GM21825 (cell line): ENCODE measurements at regions not wholly inside any gene's neighbourhood (a gene's known extent, or its start where the extent isn't known, plus 50 kb on each side); places are given as distances from the start of the nearest gene placed in this dataset.

Experiments
- ATAC-seq: cut with Tn5 transposase; IDR thresholded peaks from one replicate; pipeline ENCODE4 v1.9.1; 2021; ENCODE audit warnings: mild to moderate bottlenecking, moderate library complexity; ENCODE audit not compliant: unreplicated experiment

DNA sequence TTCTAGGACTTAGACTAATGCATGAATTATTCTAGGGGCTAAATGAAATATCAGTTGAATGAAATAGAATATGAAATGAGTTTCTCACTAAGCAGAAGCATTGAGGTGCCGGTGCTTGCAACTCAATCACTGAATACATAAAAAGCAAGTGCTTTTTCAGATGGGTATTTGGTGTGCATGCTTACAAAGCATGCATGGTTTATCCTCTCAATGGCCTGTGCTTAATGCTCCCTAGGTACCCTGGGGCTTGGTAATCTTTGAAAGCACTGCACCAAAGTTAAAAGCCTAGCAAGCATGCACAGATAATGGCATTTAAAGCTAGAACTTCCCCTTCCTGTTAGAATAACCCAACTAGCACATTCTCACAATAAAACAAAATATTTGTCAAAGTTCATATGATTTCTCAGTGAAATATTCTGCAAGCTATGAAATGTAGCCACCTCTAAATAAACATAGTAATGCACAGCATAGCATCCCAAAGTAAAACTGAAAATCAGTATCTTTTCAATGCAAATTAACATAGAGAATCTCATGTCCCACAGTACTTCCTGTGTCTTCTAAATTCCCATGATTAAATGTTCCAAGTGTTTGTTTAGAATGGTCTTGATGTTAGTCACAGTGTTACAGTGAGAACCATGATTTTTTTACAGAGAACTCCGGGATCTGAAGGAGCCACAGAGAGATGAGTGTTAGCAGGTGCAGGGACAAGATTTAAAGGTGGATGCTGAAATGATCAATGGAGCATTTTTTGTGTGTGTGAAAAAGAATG lies 143.4 kb upstream of the CDH6 start:
- no peak for ATAC-seq

DNA sequence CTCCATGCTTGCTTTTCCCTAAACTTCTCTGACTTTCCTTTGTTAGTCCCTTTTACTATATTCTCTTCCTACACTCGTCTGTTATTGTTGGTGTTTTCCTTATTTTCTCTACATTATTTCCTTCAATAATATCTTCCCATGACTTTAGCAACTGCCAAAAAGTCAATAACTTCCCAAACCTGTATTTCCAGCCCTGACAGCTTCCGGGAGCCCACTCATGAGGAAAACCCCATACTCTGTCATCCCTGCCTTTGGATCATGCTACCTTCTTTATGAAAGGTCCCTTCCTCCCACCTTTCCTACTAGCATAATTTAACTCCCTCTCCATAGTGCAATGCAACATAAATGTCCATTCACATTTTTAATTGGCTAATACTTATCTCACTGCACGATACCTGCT lies 144.0 kb upstream of the CDH6 start:
- ATAC-seq, result no peak

- ATAC-seq, result no peak
These were observed 144.9 kb upstream of the CDH6 start for GRCh38 chr5:31048282-31049270.

DNA sequence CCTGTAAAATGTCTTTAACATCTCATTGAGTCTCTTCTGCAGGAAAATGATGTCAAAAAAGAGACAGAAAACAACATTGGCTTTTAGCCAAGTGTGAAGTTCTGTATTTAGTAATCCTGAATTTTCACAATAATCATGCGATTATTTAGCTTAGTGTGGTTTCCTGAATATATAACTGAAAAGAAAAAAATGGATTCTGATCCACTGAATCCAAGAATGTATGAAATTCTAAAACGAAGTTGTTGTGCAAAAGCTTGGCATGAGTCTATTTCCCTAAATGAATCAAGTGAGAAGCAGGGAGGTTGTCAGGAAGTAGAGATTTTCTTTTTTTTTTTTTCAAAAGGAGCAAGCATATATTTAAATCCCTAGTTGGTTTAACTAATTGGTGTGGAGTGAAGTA lies 145.9 kb upstream of the CDH6 start:
- no peak for ATAC-seq

DNA sequence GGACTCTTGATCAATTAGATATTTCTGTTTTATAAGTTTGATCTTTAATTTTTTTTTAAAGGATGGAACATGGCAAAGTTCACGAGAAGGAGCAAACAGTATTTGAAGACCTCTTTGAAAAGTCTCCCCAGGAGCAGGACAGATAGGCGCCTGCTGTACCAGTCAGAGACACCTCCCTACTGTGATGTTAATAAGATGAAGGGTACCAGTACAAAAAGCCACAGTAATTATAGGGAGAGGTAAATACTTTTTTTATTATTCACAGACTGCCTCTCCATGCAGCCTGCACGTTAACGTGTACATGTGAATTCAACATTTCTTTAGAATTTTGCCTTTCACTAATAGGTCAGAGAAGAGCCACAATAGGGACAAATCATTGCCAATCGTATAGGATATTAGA lies 146.5 kb upstream of the CDH6 start:
- ATAC-seq, result no peak

- ATAC-seq, result no peak
These were observed 157.1 kb upstream of the CDH6 start for GRCh38 chr5:31036411-31036810.

GRCh38 chr5:31033295-31033694 lies 160.2 kb upstream of the CDH6 start:
- ATAC-seq, result no peak

GRCh38 chr5:31029925-31030324 lies 163.6 kb upstream of the CDH6 start:
- ATAC-seq, result no peak

- no peak for ATAC-seq
These were observed 165.8 kb upstream of the CDH6 start for GRCh38 chr5:31027721-31028120.

DNA sequence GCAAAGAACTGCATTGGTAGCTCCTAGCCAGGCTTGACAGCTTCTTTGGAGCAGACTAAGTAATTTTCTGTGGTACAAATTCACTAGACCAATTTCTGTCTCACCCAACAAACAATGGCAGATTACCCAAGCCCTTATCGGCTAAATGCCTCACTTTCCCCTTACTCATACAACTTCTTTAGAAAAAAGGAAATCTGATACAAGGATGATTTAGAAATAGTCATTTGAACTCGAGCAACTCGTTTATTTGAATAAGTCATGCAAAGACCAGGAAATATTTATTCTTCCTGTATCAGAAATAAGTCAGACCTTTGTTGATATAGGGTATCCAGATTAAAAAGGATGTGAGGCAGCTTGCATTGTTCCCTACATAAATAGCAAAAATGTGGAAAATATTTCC lies 170.4 kb upstream of the CDH6 start:
- ATAC-seq, result no peak

DNA sequence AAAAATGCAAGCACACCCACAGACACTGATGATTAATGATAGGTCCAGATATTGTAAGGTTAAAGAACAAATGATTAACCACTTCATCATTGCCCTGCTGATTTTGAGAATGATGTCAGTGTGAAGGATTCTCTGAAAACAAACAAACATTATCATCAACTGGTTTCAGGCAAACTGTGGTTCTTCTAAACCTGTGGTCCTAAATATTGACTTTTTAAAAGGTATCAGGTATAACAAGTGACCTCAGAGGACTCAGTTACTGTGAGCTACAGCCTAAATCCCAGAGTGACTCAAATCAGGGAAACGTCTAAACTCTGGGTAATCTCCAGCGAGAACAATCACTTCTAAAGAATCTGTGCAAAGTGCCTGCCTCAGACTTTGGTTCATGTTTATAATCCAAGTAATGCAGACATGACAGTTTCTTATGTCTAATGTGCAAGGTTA lies 172.3 kb upstream of the CDH6 start:
- no peak for ATAC-seq

DNA sequence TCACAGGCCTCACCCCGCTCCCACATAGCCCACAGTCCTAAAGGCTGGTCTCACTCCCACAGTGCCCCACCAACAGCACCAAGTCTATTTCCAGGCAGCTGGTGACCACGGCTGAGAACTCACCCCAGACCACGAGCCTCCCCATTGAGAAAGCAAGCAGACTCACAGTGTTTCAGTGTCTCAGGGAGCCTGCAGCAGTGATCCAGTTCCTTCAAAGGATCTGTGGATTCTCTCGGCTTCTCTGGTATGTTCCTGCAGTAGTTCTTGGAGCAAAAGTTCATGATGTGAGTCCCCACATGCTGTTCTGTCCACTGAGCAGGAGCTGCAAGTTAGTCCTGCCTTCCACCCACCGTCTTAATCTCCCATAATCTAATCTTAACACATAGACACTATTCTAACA lies 185.3 kb upstream of the CDH6 start:
- ATAC-seq, result no peak

DNA sequence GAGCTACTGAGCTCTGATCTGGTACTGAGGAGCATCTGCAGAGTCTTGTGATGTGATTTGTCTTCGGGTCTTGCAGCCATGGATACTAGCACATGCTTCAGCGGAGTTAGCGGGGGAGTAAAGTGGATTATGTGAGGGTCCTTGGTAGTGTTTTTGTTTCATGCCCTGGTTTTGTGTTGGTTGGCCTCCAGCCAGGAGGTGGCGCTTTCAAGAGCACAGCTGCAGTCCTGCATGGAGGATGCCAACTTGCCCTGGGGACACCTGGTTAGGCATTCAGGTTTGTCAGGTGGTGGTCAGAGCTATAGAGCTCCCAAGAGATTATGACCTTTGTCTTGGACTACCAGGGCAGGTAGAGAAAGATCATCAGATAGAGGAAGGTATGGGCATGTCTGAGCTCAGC lies 185.8 kb upstream of the CDH6 start:
- ATAC-seq, result no peak

- ATAC-seq, result no peak
These were observed 193.2 kb upstream of the CDH6 start for GRCh38 chr5:31000287-31000686.

DNA sequence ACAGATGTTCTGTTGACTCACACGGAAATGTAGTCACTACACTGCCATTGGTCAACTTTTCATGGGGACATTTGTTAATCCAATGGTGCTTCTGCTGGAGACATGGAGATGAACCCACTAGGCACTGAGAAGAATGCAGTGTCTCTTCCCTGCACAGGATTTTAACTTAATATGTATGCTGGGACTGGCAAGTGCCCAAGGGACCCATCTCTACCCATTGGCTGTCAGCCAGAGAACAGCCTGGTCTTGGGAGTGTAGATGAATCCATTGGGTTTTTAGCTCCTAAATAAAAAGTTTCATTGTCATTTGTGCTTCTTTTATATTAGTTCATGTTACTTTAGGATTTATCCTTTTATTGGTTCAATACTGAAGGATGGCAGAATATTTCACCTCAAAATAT lies 195.8 kb upstream of the CDH6 start:
- no peak for ATAC-seq

- ATAC-seq, result no peak
These were observed 198.6 kb upstream of the CDH6 start for GRCh38 chr5:30994902-30995301.

DNA sequence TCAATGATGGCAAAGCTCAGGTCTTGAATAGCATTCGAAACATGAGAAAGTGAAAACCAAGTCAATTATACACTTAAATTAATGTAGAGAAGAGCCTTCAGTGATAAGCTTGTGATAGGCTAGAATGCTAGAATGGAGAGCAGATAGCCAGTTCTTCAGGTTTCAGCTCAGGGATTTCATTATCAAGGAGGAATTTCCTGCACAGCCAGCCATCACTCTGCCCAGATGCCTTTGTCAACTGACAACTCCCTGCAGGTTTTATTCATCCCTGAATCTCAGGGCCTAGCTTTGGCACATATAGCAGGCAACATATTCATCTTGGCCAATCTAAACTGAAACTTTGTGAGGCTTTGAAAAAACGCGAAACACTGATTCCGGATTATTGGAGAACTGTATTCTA lies 199.3 kb upstream of the CDH6 start:
- no peak for ATAC-seq

GRCh38 chr5:30991462-30991861 lies 202.0 kb upstream of the CDH6 start:
- no peak for ATAC-seq

GRCh38 chr5:30981576-30981975 lies 211.9 kb upstream of the CDH6 start:
- ATAC-seq, result no peak

DNA sequence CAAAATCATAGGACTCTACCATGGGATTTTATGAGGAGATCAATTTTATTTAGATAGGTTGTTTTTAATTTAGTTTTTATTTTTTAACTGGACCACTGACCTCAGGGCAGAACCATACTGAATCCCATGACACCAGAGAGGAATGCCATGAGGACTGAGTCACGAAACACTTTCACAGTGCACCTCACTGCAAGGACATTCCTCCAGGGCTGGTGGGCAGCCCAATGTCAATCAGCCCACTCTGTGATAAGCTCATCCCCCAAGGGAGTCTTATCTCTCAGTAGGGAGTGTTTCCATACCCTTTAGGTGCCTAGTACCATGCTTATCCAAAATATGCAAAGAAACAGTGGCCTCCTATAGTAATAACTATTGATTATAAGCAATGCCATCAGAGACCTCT lies 224.5 kb upstream of the CDH6 start:
- no peak for ATAC-seq

- ATAC-seq, result no peak
These were observed 233.4 kb upstream of the CDH6 start for GRCh38 chr5:30960036-30960435.

- no peak for ATAC-seq
These were observed 234.2 kb upstream of the CDH6 start for GRCh38 chr5:30959238-30959637.
